Tibial artery (tissue), 4 donors: ENCODE measurements at regions not wholly inside any gene's neighbourhood (a gene's known extent, or its start where the extent isn't known, plus 50 kb on each side); places are given as distances from the start of the nearest gene placed in this dataset.

Experiments used
- DNase-seq, 2 donors: peaks; one replicate each; pipeline ENCODE4 v3.0.0-alpha.2; 2019
- H3K27ac ChIP-seq, 2 donors: fragments of 200-600 bp; sonication (generic) in 1 of 2; 1 replicate in 1 of 2; 2 replicates in 1 of 2; pipeline ENCODE4 v1.5.1; 2018 to 2019; ENCODE audit warnings: mild to moderate bottlenecking in 1 of 2
- H3K27me3 ChIP-seq, 2 donors: fragments of 200-600 bp; sonication (generic) in 1 of 2; one replicate each; pipeline versions ENCODE4 v1.5.1 to v1.6.0; 2016 to 2019
- H3K36me3 ChIP-seq, 3 donors: fragments of 200-600 bp; sonication (generic) in 2 of 3; one replicate each; pipeline ENCODE4 v1.5.1; 2016 to 2019; ENCODE audit warnings: mild to moderate bottlenecking in 2 of 3
- H3K4me1 ChIP-seq, 4 donors: fragments of 200-600 bp; sonication (generic) in 2 of 4; 1 replicate in 3 of 4; 2 replicates in 1 of 4; pipeline ENCODE4 v1.5.1; 2016 to 2019
- H3K4me3 ChIP-seq, 2 donors: fragments of 200-600 bp; sonication (generic) in 1 of 2; 1 replicate in 1 of 2; 2 replicates in 1 of 2; pipeline ENCODE4 v1.5.1; 2018 to 2019; ENCODE audit warnings: mild to moderate bottlenecking in 2 of 2
- H3K9me3 ChIP-seq, 3 donors: fragments of 200-600 bp; sonication (generic) in 1 of 3; one replicate each; pipeline ENCODE4 v1.5.1; 2016 to 2019
- CTCF ChIP-seq, 2 experiments: fragments of 200-600 bp in 1 of 2; fragments of 450-650 bp in 1 of 2; IDR thresholded peaks; one replicate each; pipeline ENCODE4 v1.5.1; 2017 to 2019; ENCODE audit warnings: antibody characterized with exemption in 2 of 2, mild to moderate bottlenecking in 1 of 2, moderate library complexity in 1 of 2
- intact Hi-C: fragments of 100-400 bp; cut with DNase I; formaldehyde crosslinking; loops from one replicate; pipeline ENCODE4 v1.15.0; 2023; ENCODE audit warnings: low total_unique reads

- no peak overlapping the region for H3K27ac ChIP-seq
- peaks cover 0 to 5% (median 0%) of the 10 kb centered on the region in 3 donors for H3K9me3 ChIP-seq
- no peak for TF ChIP-seq CTCF (IDR thresholded peaks at IDR 0.05)
- no peak for DNase-seq
- no peaks in the 10 kb centered on the region for H3K27me3 ChIP-seq
- intact Hi-C loops = no loop called here
- H3K36me3 ChIP-seq = no peaks in the 10 kb centered on the region
- no peak overlapping the region for H3K4me3 ChIP-seq
- peaks cover 0 to 24% (median 0%) of the 10 kb centered on the region in 4 donors for H3K4me1 ChIP-seq
Observed at GRCh38 chr7:45290880-45291279, 133.3 kb downstream of the RAMP3 start.

GRCh38 chr7:45292481-45292880 lies 134.9 kb downstream of the RAMP3 start:
- peaks cover 0 to 24% (median 0%) of the 10 kb centered on the region in 4 donors for H3K4me1 ChIP-seq
- no peak overlapping the region for H3K4me3 ChIP-seq
- H3K27me3 ChIP-seq = no peaks in the 10 kb centered on the region
- H3K27ac ChIP-seq = no peak overlapping the region
- TF ChIP-seq CTCF (IDR thresholded peaks at IDR 0.05) = no peak
- peaks cover 0 to 5% (median 0%) of the 10 kb centered on the region in 3 donors for H3K9me3 ChIP-seq
- intact Hi-C loops = no loop called here
- no peaks in the 10 kb centered on the region for H3K36me3 ChIP-seq
- DNase-seq = no peak

- no peak for DNase-seq
- intact Hi-C loops = no loop called here
- H3K36me3 ChIP-seq = no peaks in the 10 kb centered on the region
- peaks cover 0 to 5% (median 0%) of the 10 kb centered on the region in 3 donors for H3K9me3 ChIP-seq
- H3K4me3 ChIP-seq = no peak overlapping the region
- no peak overlapping the region for H3K27ac ChIP-seq
- no peak for TF ChIP-seq CTCF (IDR thresholded peaks at IDR 0.05)
- H3K27me3 ChIP-seq = no peaks in the 10 kb centered on the region
- H3K4me1 ChIP-seq = peaks cover 0 to 24% (median 0%) of the 10 kb centered on the region in 4 donors
Observed at GRCh38 chr7:45293295-45293942, 135.8 kb downstream of the RAMP3 start.

- no peak overlapping the region for H3K27ac ChIP-seq
- no peaks in the 10 kb centered on the region for H3K9me3 ChIP-seq
- H3K36me3 ChIP-seq = no peaks in the 10 kb centered on the region
- DNase-seq = no peak
- TF ChIP-seq CTCF (IDR thresholded peaks at IDR 0.05) = no peak
- no peak overlapping the region for H3K4me3 ChIP-seq
- H3K27me3 ChIP-seq = no peaks in the 10 kb centered on the region
- intact Hi-C loops = no loop called here
- peaks cover 0 to 24% (median 0%) of the 10 kb centered on the region in 4 donors for H3K4me1 ChIP-seq
Observed at GRCh38 chr7:45294559-45294958, 137.0 kb downstream of the RAMP3 start.

- DNase-seq = no peak
- Histone ChIP-seq H3K4me3 (no peak overlapping the region), H3K4me1 (peaks cover 0 to 24% (median 0%) of the 10 kb centered on the region in 4 donors), H3K27me3 (no peaks in the 10 kb centered on the region), H3K36me3 (no peaks in the 10 kb centered on the region), H3K27ac (no peak overlapping the region), H3K9me3 (no peaks in the 10 kb centered on the region)
- intact Hi-C loops = no loop called here
- TF ChIP-seq CTCF (IDR thresholded peaks at IDR 0.05) = no peak
Observed at GRCh38 chr7:45295222-45295621, 137.6 kb downstream of the RAMP3 start.
